SIG-M5 (cell line): ENCODE measurements at regions not wholly inside any gene's neighbourhood (a gene's known extent, or its start where the extent isn't known, plus 50 kb on each side); places are given as distances from the start of the nearest gene placed in this dataset.

Experiments
- DNase-seq: peaks from one replicate; lab custom pipeline; 2025; lab: John Stamatoyannopoulos, UW

DNA sequence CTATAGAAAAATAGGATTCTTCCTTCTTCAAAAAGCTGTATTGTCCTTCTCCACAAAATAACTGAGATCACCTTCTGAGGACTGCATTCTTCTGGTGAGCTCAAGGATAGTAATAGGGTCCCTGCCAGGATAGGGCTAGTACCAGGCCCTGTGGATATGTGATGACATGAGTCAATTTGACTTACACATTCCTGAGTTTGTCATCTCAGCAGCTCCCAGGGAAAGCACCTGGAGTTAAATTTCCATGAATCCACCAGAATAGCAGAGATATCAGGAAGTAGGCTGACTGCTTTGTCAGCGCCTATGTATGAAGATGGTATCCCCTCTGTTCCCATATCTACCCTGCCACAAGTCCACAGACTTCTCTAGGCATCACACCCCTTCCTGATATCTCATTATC lies 225.8 kb downstream of the PMP22 start:
- no peak for DNase-seq

DNA sequence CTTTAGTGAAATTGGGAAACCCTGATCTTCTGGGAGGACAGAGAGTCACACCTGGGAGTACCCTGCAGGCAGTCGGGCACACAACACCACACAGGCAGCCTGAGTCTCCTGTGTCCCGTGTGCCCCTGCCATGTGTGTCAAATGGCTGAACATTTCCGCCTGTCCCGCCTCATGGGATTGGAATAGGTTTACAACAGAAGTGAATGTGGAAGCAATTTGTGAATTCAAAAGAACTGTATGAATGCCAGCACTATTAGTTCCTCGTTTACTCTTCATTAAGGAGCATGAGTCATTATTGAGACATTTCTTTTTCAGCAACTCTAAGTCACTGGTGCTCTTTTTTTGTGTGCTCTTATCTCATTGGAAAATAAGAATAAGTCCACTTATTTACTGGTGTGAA lies 226.5 kb downstream of the PMP22 start:
- no peak for DNase-seq

DNA sequence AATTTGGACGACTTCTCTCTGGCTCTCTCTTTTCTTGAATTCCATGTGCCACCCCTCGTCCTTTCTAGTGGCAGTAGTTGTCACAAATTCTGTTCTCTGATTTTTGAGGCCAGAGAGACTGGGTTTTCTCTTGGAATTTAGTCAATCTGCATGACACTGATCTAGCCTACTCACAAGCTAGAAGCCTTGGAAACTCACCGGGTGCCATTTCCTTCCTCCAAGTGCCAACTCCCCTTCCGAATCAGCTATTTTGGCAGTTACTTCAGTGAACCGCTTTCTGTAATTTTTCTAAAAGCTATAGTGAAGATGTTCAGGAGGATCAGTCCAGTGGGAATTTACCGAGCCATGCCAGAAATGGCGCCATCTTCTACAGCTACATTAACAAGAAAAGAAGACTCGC lies 228.9 kb downstream of the PMP22 start:
- no peak for DNase-seq

DNA sequence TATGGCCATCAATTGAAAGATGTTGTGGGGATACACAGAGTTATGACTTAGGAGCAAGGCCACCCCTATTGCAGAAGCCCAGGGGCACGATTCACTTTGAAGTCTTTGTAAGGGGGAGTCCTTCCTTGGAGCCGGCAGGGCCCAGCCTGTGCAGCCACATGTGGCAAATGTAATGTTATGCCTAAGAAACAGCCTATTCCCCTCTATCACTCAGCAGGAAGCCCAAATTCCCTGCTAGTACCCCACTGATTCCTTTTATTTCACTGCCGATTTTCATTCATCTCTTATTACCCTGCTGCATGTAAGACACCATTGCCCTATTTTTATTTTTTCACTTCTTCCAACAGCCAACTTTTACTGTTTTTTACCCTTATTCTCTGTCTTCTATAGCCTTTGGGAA lies 233.2 kb downstream of the PMP22 start:
- no peak for DNase-seq

DNA sequence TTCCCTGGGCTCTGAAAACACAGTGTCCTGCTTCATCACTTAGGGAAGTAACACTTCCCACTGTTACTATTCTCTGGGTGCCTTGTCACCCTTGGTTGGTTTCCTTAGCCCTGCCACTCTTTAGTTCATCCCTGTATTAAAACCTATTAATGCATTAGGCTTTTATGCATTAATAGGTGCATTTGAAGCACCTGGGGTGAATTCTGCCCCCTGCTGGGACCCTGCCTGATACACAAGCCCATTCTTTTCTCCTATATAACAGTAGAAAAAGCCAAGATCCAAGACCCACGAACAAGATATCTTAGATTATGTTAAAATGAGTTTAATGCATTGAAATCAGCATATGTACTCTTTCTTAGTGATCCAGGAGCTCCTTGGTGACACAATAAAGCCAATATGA lies 235.7 kb downstream of the PMP22 start:
- DNase-seq, result no peak

DNA sequence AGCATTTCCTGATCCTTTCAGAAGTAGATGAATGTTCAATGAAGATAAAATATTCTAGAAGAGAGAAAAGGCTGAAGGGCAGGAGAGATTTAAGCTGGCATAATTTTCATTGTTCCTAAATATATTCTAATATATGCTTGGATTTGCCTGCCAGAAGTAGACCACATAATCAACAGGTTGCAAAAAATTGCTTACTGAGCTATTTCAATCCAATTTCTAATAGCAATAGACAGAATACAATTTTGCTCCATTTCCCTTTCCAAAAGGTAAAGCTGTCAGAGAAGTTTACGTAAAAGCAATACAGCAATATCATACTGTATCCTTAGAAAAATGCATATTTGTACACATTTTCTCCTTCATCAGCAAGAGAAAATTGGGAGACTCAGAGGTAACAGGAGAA lies 237.3 kb downstream of the PMP22 start:
- DNase-seq, result no peak

DNA sequence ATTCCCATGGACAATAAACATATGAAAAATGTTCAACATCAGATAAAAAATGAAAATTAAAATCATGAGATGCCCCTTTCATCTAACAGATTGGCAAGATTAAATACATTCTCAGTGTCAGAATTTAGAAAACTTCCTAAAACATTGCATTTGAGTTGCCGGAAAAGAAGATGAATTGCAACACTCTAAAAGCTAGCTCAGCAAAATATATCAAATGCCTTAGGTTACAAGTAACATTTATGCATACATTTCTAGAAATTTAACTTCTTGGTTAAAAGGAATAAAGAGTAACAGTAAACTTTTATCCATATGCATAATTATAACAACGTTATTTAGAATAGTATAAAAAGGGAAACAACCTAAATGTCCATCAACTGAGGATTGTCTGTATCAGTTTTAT lies 239.0 kb downstream of the PMP22 start:
- no peak for DNase-seq

DNA sequence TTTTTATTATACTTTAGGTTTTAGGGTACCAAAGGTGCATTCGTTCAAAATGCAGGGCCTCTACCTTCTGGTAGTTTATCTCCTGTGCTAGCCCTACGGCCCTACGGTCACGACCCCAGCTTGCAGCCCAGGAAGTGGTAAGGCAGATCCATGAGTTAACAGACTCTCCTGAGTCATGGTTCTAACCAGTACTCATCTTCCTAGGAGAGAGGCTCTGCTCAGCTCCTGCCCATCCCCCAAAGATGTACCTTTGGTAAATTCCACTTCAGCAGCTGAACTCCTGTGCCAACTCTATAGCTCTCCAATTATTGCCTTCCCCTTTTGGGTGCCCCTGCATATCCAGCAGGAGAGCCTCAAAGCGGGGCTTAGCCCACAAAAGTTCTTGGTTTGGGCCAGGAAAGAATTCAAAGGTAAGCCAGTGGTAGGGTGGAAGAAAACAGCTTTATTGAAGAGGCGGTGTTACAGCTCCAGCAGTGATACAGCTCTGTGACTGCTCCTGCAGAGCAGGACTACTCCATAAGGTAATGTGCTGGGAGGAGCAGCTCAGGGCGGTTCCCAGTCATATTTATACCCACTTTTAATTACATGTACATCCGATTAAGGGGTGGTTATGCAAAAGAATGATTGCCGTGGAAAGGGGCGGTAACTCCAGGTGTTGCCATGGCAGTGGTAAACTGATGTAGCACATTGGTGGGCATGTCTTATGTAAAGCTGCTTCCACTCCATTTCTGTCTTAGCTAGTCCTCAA lies 241.4 kb downstream of the PMP22 start:
- no peak for DNase-seq

DNA sequence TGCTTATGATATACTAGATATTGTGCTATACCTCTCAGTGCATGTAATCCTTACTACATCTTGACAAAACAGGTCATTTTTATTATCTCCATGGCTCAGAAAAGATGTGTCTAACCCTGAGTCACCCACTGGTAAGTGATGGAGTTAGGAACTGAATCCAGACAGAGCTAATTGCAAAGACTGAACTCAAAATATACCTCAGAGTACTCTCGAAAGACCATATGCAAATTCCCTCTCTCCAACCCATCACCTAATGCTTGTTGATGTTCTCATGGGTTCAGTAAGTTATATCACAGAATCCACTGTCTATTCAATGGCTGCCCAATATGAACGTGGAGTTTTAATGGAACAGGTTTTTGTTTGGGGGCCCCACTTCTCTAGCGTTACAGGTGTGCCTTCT lies 246.0 kb downstream of the PMP22 start:
- DNase-seq, result no peak

DNA sequence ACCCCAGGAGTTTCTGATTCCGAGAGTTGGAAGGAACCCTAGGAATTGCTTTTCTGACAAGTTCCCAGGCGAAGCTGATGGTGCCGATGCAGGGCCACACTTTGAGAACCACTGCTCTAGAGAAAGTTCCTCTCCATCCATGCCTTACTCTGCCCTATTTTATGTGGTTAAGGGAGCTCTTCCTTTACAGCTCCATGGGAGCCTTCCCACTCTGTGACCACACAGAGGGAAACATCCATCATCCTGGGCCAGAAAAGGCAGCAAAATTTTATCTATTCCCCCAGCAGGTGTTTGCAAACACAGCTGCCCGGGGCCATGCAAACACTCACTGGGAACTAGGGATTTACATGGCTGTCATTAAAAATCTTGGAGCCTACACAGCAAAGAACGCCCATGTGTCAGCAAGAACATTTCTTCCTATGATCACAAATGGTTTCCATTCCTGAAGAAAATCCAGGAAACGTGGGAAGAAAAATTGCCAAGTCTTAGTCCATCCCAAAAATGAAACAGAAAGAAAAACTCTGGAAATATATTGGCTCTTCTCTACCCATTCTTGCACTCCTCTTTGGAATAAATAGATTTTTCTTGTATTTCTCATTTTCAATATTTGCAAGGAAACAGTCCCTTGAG lies 252.7 kb downstream of the PMP22 start:
- DNase-seq, result no peak

DNA sequence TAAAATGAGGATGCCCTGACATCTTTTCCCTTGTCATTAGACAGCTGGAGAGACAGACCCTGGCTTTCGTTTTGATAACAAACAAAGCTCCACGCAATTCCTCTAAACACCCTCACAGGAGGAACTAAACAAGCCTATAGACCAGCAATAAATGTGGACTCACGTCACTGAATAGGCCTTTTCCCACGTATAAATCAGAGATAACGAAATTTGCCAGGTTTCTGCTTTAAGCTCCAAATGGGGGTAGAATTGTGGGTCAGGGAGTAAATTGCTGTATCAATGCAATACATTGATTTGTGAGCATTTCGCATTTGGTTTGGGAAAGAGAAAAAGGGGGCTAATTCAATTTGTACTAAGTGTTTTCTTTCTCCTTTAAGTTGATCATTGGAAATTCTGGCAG lies 256.0 kb downstream of the PMP22 start:
- no peak for DNase-seq

DNA sequence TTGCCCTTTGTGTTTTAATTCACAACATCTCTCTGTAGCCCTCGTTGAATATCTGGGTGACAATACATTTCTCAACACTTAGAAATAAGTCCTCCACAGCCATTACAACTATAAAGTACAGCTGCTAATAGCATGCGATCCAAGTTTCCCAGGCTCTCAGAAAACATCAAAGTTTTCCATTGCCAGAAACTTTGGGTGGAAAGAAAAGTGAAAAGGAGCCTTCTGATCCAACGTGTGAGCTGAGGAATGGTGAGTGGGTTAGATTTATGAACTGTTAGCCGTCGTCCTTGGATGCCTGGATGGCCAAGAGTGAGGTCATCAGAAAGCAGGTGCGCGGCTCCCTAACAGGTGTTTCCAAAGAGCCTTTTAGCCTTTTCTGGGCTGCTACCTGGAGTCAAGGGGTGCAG lies 258.0 kb downstream of the PMP22 start:
- no peak for DNase-seq

DNA sequence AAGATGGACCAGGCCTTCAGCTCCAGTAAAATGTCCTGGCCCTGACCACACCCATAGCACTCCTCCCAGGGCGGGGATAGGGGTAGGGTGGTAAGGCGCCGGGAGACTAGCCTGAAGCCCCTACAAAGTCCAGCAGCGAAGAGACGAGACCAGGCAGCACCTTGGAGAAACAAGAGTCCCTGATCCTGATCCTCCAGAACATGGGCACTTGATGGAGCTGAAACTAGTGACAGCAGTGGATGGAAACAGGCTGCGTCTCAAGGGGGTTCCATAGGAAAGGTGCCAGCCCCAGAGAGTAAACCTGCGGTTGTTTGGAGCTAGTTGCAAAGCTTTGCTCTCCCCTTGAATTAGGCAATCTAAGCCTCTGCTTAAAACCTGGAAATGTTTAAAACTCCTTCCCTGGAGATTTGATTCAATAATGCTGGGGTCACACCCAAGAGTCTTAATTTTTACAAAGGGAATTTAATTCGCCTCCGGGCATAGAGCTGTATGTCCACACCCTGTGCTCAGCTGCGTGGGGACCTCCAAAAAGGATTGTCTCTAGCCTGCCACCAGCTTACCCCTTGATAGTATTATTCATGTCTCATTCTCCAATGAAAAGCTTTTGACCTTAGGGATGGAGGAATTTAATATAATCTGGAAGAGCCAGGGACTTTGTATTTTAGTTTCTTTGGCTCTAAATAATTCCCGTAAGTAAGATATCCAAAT lies 258.6 kb downstream of the PMP22 start:
- no peak for DNase-seq

DNA sequence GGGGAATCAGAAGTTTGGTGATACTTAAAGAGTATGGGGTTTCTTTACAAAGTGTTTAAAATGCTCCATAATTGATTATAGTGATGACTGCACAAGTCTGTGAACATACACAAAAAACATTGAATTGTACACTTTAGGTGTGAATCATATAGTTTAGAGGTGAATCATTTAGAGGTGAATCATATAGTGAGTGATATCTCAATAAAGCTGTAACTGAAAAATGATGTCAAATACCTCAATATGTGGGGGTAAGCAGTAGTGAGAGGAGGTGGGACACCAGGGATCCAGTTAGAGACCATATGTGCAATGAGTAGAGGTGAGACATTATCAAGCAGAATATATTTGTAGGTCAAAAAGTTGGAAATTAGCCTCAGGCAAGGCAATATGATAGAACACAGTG lies 264.5 kb downstream of the PMP22 start:
- no peak for DNase-seq

DNA sequence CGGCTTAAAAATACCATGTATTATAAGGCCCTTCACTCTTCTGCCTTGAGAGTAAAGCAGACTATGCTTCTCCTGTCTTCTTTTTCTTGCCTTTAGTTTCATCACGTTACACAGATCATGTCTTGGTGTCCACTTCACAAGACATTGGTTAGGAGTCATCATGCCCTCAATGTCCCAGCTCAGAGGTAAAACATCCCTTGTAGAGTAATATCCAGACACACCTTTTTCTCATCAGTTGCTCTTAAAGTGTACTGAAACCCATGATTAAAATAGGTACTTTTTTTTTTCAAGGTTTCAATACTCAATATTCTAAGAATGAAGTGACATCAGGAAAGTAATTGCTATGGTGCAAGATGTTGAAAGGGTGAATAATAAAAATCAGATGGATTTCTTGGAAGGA lies 267.8 kb downstream of the PMP22 start:
- no peak for DNase-seq

DNA sequence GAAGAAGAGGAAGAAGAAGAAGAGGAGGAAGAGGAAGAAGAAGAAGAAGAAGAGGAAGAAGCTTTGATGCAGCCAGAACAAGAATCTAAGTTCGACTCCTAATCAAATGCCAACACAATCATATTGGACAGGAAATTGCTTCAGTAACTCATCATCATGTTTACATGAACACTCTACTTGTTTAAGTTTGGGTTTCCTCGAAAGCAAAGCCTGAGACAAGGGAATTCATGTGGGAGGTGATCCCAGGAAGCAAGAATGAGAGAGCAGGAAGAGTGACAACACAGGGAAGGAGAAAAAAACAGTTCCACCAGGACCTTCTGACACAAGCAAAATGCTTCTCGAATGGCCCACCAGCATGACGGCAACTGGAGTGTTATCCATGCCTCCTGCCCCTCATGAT lies 279.0 kb downstream of the PMP22 start:
- DNase-seq, result no peak

DNA sequence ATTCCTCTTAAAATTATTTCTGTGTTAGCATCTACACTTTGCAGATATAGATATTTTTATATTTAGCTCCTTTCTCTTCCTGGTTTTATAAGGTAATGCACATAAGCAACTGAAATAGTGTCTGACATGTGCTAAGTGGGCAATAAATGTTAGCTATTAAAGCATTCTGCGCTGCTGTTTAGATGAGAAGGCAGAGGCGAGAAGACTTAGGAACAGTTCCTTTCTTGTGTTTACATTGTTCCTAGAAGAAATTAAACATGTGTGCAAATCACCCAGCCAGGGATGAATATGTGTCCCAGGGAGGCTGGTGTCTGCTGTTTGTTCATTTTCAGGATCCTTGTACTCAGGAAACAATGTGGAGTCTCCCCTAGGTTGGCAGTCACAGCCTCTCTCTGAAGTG lies 292.3 kb downstream of the PMP22 start:
- no peak for DNase-seq

DNA sequence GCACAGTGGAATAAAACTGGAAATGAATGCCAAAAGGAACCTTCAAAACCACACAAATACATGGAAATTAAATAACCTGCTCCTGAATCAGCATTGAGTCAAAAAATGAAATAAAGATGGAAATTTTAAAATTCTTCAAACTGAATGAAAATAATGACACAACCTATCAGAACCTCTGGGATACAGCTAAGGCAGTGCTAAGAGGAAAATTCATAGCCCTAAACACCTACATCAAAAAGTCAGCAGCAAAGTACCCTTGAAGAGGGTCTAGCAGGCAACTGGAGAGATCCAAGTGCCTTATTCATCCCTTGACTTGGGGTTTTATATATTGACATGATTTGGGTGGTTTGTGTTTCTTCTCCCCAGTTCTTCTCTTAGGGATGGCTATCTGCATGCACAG lies 294.1 kb downstream of the PMP22 start:
- no peak for DNase-seq

DNA sequence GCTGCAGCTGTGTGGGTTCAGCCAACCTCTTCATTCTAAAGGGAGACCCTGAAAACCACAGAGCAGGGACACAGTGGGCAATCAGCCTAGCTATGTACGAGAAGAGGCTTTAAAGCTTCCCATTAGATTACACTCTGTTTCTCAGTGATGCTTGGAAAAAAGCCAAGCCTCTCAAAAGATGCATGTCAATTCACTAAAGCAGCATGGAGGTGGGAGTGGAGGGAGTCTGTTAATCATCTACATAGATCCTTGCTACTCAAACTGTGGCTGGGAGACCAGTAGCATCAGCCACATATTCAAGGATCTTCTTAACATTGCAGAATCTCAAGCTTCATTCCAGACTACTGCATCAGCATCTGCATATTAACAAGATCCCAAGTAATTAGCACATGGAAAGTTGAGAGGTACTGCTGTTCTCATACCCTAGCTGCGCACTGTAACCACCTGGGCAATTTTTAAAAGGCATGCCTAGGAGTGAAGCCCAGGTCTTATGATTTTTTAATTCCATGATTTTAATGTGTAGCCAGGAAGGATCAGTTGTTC lies 305.9 kb downstream of the PMP22 start:
- no peak for DNase-seq

DNA sequence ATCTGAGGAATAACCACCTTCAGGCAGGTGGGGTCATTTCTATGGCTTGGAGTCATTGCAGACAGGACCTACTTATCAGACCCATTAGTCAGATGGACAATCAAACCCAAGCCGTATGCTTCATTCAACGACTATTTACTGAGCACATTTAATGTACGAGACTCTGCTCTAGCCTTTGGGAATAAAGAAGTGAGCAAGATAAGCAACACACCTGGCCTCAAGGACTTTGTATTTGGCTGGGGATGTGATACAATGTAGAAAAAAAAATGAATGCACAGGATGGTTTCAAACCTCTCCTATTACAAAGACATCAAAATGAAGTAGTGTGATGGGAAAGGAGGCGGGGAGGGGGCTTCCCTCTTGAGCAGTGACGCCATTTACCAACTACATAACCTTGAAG lies 311.7 kb downstream of the PMP22 start:
- DNase-seq, result no peak

DNA sequence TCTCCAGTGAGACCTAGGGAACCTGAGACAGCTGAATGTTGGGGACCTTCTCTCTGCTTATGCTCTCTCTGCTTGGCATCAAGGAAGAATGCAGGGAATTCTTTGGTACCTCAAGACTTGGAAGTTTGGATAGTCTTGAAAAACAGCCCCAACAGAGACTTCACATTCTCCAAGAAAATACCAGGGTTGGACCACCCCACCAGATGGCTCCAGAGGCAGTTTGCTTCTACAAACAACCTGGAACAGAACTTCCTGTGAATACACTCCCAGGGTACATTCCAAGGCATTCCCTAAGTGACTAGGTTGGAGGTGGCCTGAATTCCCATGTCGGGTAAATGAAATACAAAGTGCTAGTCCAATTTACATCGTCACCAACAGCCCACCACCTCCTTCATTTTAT lies 314.4 kb downstream of the PMP22 start:
- DNase-seq, result no peak

DNA sequence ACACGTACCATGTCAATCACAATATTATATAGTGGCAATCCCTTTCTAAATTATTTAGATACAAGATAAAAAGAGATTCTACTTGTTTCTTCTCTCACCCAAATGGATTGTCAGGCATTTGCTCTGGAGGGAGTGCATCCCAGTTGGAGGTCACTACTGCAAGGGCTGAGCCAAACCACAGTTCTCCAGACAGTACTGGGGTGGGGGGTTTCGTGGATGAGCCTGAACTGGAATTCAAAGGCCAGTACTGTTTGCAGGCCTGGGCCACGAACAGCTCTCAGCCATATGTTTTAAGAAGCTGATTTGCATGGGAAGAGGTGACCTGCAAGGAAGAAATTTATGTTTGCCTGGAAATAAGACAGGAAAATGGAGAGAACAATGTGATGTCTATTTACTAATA lies 314.9 kb downstream of the PMP22 start:
- DNase-seq, result no peak

DNA sequence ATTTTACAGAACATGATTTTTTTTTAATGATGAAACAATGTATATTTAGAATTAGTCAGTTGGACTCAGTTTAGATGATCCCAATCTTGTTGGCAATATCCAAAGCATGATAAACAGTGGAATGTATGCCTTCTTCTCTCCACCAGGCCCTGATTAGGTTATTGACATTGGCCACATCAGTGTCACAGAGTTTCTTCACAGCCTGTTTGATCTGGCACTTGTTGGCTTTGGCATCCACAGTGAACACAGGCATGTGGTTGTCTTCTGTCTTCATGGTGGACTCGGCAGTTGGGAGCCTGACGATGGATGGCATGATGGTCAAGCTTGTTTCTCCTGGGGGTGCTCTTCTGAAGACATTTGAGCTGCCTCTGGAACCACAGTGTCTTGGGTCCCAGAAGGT lies 317.5 kb downstream of the PMP22 start:
- DNase-seq, result no peak
